WTC11 (cell line): ENCODE measurements at regions not wholly inside any gene's neighbourhood (a gene's known extent, or its start where the extent isn't known, plus 50 kb on each side); places are given as distances from the start of the nearest gene placed in this dataset.

Source experiments
- ATF2 ChIP-seq: sonication (generic); formaldehyde crosslinking; IDR thresholded peaks from 2 replicates; pipeline ENCODE4 v1.8.1; 2022; ENCODE audit warnings: low read depth, missing genetic modification reagents, borderline replicate concordance
- CREM ChIP-seq: sonication (generic); formaldehyde crosslinking; IDR thresholded peaks from 2 replicates; pipeline ENCODE4 v1.8.1; 2022; ENCODE audit warnings: mild to moderate bottlenecking, missing genetic modification reagents, moderate library complexity
- CTCF ChIP-seq: fragments of 200-600 bp; IDR thresholded peaks from 2 replicates; pipeline ENCODE4 v1.8.0; 2022; ENCODE audit warnings: antibody characterized with exemption
- E2F5 ChIP-seq: sonication (generic); formaldehyde crosslinking; IDR thresholded peaks from 2 replicates; pipeline ENCODE4 v1.8.1; 2022; ENCODE audit warnings: mild to moderate bottlenecking, moderate library complexity, missing genetic modification reagents
- ESRRA ChIP-seq: sonication (generic); formaldehyde crosslinking; IDR thresholded peaks from 2 replicates; pipeline ENCODE4 v1.8.1; 2022; ENCODE audit warnings: mild to moderate bottlenecking, missing genetic modification reagents, borderline replicate concordance
- MLX ChIP-seq: sonication (generic); formaldehyde crosslinking; IDR thresholded peaks from 2 replicates; pipeline ENCODE4 v1.8.1; 2023; ENCODE audit warnings: mild to moderate bottlenecking, missing genetic modification reagents, moderate library complexity
- NFE2L1 ChIP-seq: sonication (generic); formaldehyde crosslinking; IDR thresholded peaks from 2 replicates; pipeline ENCODE4 v1.8.1; 2023; ENCODE audit warnings: missing genetic modification reagents
- SP1 ChIP-seq: sonication (generic); formaldehyde crosslinking; conservative IDR thresholded peaks from 2 replicates; pipeline ENCODE4 v1.8.1; 2022; ENCODE audit warnings: missing genetic modification reagents
- TCF7 ChIP-seq: sonication (generic); formaldehyde crosslinking; IDR thresholded peaks from 2 replicates; pipeline ENCODE4 v1.8.0; 2022; ENCODE audit warnings: mild to moderate bottlenecking, low read depth, missing genetic modification reagents, moderate library complexity
- TEAD4 ChIP-seq: sonication (generic); formaldehyde crosslinking; IDR thresholded peaks from 2 replicates; pipeline ENCODE4 v1.8.0; 2022; ENCODE audit warnings: mild to moderate bottlenecking, missing genetic modification reagents
- TP53 ChIP-seq: sonication (generic); formaldehyde crosslinking; IDR thresholded peaks from 2 replicates; pipeline ENCODE4 v1.8.1; 2023; ENCODE audit warnings: mild to moderate bottlenecking, missing genetic modification reagents
- USF1 ChIP-seq: sonication (generic); formaldehyde crosslinking; IDR thresholded peaks from 2 replicates; pipeline ENCODE4 v1.8.0; 2022; ENCODE audit warnings: mild to moderate bottlenecking, missing genetic modification reagents
- ZNF263 ChIP-seq: sonication (generic); formaldehyde crosslinking; IDR thresholded peaks from 2 replicates; pipeline ENCODE4 v1.8.1; 2022; ENCODE audit warnings: low read depth, mild to moderate bottlenecking, moderate library complexity, missing genetic modification reagents
- ZNF423 ChIP-seq: fragments of 250-450 bp; sonication (Bioruptor Pico); IDR thresholded peaks from 2 replicates; pipeline ENCODE4 v2.1.2; 2022; ENCODE audit warnings: mild to moderate bottlenecking, moderate library complexity

- TF ChIP-seq CREM (CRISPR knock-in tag) (no peak), CTCF (no peak), TEAD4 (CRISPR knock-in tag) (no peak), ESRRA (CRISPR knock-in tag) (no peak), NFE2L1 (CRISPR knock-in tag) (no peak), USF1 (CRISPR knock-in tag) (no peak), ATF2 (CRISPR knock-in tag) (no peak), E2F5 (no peak), ZNF423 (no peak), ZNF263 (no peak), SP1 (no peak), TCF7 (no peak), TP53 (CRISPR knock-in tag) (no peak), MLX (CRISPR knock-in tag) (no peak)
These were observed 55.1 kb upstream of the DLGAP1 start for GRCh38 chr18:4510160-4510559.
